NB4 (cell line): ENCODE measurements at regions not wholly inside any gene's neighbourhood (a gene's known extent, or its start where the extent isn't known, plus 50 kb on each side); places are given as distances from the start of the nearest gene placed in this dataset.

Source experiments
- DNase-seq: peaks from one replicate; pipeline ENCODE4 v3.0.0; 2010; ENCODE audit warnings: low read depth
- H3K4me3 ChIP-seq: one replicate; pipeline ENCODE4 v1.5.1; 2011; ENCODE audit warnings: mild to moderate bottlenecking, low read depth, low read length, moderate library complexity
- CTCF ChIP-seq: IDR thresholded peaks from one replicate; pipeline ENCODE4 v1.5.1; 2012; ENCODE audit warnings: low read depth, low read length
- MAX ChIP-seq: IDR thresholded peaks from 2 replicates; pipeline ENCODE4 v1.6.1; 2011; ENCODE audit warnings: low read depth, low read length
- MYC ChIP-seq: IDR thresholded peaks from 2 replicates; pipeline ENCODE4 v1.6.1; 2011; ENCODE audit warnings: low read depth, low read length
- POLR2A ChIP-seq: IDR thresholded peaks from 2 replicates; pipeline ENCODE4 v1.6.1; 2011; ENCODE audit warnings: mild to moderate bottlenecking; ENCODE audit not compliant: insufficient read length; ENCODE audit errors: extremely low read depth

GRCh38 chr7:51759985-51760384 lies 443.4 kb upstream of the COBL start:
- no peak for DNase-seq
- no peak overlapping the region for H3K4me3 ChIP-seq
- no peak for TF ChIP-seq MAX
- TF ChIP-seq CTCF: no peak
- TF ChIP-seq POLR2A: no peak
- TF ChIP-seq MYC: no peak

GRCh38 chr7:51757960-51758359 lies 441.4 kb upstream of the COBL start:
- DNase-seq: no peak
- H3K4me3 ChIP-seq: no peak overlapping the region
- TF ChIP-seq MAX (no peak), CTCF (no peak), POLR2A (no peak), MYC (no peak)

GRCh38 chr7:51732951-51733350 lies 416.3 kb upstream of the COBL start:
- no peak overlapping the region for H3K4me3 ChIP-seq
- TF ChIP-seq CTCF: no peak
- no peak for TF ChIP-seq POLR2A
- TF ChIP-seq MYC: no peak
- TF ChIP-seq MAX: no peak
- DNase-seq: peak; percentile 17

GRCh38 chr7:51732116-51732515 lies 415.5 kb upstream of the COBL start:
- DNase-seq: no peak
- TF ChIP-seq CTCF: no peak
- H3K4me3 ChIP-seq: no peak overlapping the region

GRCh38 chr7:51731075-51731474 lies 414.5 kb upstream of the COBL start:
- no peak overlapping the region for H3K4me3 ChIP-seq

More at GRCh38 chr7:51731075-51731474, 414.5 kb upstream of the COBL start:
- no peak for TF ChIP-seq CTCF
- no peak for TF ChIP-seq POLR2A
- no peak for TF ChIP-seq MAX
- no peak for TF ChIP-seq MYC
- no peak for DNase-seq
